GM21717 (cell line): ENCODE measurements at regions not wholly inside any gene's neighbourhood (a gene's known extent, or its start where the extent isn't known, plus 50 kb on each side); places are given as distances from the start of the nearest gene placed in this dataset.

Source experiments
- ATAC-seq: cut with Tn5 transposase; IDR thresholded peaks from one replicate; pipeline ENCODE4 v1.9.1; 2021; ENCODE audit warnings: mild to moderate bottlenecking, moderate library complexity; ENCODE audit not compliant: unreplicated experiment

DNA sequence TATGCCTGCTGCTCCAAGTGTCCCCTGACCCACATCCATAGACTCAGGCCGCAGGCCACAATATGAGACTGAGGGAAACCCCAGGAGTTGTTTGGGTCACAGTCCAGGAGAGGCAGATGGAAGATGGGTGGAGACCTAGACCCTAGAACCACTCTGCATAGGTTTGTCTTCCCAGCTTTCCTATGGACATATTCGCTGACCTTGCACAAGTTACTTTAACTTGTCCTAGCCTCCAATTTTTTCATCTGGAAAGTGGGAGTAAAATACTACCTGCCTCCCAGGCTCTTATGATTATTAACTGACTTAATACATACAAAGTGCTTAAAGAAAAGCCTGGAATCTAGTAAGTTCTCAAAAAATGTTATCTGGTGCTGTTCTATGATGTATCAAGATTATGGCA is 157.1 kb upstream of the IFNG-AS1 start:
- ATAC-seq: no peak

DNA sequence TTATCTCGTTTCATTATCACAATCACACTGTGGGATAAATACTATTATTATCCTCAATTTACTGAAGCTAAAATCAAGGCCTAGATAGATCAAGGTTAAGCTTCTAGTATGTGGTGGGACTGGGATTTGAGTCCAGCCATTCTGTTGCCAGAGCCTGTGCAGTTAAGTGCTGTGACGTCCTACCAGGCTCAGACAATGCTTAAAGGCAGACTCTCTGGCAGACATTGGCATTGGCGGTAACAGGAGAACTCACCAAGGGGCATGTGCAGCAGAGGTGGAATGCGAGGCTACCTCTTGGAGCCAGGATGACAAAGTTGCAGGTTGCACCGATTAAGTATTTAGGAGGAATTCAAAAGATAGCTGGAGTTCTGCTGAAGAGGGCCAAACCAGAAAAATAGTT is 155.6 kb upstream of the IFNG-AS1 start:
- no peak for ATAC-seq

DNA sequence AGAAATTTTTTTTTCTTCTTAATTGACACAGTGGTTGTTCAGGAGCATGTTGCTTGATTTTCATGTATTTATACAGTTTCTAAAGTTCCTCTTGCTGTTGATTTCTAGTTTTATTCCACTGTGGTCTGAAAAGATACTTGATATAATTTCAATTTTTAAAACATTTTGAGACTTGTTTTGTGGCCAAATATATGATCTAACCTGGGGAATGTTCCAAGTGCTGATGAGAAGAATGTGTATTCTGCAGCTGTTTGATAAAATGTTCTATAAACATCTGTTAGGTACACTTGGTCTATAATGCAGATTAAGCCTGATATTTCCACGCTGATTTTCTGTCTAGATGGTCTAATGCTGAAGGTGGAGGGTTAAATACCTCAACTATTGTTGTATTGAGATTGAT is 151.4 kb upstream of the IFNG-AS1 start:
- ATAC-seq: no peak

DNA sequence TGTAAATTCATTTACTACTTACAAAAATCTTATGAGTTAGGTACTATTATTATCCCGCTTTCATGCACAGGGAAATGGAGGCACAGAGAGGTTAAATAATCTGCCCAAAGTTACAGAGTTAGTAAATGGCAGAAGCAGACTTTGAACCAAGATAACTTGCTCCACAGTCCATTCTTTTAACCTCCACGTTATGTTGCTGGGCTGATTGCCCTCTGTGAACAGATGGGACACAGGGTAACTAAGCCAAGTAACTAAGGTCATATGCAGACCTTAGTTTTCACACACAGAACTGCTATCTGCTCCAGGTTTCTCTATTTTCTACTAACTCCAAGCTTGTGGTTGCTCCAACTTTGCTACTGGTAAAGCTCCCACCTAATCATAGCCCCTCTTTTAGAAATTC is 147.1 kb upstream of the IFNG-AS1 start:
- ATAC-seq: no peak

DNA sequence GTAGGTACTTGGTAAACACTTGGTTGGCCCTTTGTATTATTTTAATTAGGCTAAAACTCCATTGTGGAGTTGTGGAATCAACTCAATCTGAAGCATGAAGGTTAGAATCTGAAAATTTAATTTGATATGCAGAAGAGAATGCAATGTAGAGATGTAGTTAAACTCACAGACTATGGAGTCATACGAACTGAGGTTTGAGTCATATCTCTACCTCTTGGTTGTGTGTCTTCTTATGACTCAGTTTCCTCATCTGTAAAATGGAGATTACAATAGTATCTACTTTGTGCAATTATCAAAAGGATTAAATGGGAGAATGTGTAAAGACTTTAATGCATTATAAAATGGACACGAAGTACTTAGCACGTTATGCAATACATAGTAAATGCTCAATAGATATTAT is 146.0 kb upstream of the IFNG-AS1 start:
- ATAC-seq: no peak

DNA sequence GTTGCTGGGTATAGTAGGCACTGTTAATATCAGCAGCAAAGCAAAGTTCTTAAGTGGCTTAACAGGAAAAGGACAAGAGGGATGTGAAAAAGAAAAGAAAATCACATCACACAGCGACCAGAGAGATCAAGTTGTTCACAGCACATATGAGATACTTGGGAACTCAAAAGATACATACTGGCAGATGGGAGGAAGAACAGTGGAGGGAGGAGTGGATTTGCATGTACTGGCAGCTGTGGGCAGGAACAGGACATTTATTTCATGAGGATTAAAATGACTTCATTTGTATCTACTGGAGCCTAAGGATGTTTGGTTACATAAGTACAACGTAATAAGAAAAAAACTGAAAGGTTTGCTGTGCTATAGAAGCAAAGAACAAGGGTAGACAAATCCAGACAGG is 136.5 kb upstream of the IFNG-AS1 start:
- no peak for ATAC-seq

DNA sequence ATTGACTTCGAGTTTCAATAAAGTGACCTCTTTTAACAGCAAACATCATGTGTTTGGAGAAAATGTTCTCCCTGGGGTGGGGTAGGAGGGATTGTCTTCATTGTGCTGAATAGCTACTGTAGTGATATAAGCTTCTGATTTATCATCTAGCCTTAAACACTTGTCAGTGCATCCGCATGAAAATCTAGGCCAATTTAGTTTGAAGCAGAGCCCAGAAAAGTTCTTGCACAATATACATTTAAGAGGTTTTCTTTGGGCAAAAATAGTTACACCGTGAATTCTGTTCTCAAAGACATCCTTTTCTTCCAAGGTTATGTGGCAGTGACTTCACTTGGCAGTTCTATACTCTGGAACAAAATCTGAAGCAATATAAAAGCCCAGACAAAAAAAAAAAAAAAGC is 136.0 kb upstream of the IFNG-AS1 start:
- ATAC-seq: no peak

DNA sequence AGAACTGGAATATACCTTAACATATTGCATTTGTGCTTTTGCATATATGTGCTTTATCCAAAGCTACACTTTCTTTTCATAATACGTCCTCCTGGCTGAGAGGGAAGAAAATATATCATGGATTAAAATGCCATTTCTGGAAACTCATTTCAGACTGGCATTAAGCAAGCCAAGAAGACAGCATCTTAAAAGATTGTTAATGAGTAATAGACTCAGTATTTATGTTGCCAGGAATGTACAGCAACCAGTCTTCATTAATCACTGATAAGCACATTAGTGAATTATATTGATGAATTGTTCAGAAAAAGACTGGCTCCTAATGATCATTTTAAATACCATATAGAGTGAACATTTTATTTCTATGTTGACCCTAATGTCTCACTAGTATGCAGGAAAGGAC is 134.9 kb upstream of the IFNG-AS1 start:
- no peak for ATAC-seq

DNA sequence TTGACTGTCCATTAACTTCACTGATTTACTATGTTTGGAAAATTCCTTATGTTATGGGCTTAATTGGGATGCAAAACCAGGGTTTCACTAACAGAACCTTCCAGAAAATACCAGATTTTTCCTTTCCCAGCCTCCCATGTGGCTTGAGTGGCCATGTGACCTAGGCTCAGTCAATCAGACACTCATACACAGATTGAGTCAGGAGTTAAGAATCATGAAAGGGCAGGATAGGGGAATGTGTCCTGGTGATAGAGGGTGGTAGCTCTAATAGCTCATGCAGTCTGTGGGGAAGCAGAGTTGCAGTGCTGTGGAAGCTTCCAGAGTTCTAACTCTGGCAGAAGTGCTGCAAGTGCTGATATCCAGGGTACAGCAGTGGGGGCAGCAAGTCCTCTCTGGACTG is 134.1 kb upstream of the IFNG-AS1 start:
- ATAC-seq: no peak

DNA sequence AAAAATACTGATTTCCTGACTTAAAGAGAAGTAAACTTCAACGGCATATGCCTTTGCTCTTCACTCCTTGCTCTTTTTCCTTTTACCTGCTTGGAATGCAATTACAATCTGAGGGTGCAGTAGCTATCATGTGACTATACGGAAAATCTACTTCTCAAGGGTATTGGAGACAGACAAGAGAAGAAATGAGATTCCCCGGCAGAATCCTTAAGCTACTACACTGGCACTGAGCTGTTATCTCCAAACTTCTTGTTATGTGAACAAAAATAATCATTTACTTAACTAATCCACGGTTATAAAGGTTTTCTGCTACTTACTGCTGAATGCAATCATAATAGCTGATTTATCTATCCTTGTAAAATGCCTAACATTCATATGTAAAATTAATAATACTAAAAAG is 118.0 kb upstream of the IFNG-AS1 start:
- no peak for ATAC-seq

DNA sequence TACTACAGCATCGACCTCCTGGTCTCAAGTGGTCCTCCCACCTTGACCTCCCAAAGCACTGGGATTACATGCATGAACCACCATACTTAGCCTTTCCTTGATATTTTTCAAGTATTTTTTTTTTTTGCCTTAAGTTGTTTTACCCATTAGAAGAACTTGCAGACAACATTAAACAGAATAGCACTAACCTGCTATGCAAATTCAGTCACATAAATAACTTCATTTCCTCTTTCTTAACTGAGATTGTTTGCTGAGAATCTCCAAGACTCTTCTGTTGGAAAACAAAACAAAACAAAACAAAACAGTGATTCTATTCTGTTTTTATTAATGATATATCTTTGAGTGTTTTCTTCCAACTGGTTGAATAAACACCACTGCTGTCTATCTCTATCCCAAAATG is 115.9 kb upstream of the IFNG-AS1 start:
- ATAC-seq: no peak

DNA sequence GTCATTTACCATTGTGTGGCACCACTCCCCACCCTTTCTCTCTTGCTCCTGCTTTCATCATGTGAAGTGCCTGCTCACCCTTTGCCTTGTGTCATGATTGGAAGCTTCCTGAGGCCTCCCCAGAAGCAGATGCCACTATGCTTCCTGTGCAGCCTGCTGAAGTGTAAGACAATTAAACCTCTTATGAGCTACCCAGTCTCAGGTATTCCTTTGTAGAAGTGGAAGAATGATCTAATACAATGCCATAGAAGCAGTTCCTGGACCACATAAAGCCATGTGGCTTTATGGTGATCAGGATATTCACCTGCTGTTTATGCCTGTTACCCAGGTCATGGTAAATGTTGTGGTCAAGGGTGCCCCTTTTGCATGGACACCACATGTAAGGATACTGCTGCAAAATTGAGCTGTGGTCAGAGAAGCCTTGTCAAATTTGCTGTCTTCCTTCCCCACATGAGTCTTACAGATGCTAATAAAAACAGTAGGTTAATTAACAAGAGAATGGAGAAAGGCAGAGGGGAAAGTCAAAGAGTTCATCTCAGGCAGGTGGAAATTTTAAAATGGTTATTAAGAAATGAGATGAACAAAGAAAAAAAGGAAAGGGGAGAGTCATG is 112.8 kb upstream of the IFNG-AS1 start:
- ATAC-seq: no peak

DNA sequence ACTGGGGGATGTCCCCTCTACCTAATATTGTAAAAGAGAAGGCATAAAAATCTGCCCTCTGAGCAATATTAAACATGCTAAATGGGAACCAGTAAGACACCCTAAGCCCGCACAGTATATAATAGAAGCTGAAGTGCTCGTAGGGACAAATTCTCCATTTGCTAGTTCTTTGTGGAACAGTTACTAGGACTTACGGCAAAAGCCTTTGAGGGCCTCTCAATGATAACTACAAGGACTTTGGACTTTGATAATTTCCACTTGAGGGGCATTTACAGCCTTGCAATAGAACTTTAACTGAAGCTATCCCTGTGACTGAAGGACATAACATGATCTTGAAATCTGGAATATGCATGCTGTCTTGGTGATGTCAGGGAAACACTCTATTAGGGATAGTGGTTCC is 111.5 kb upstream of the IFNG-AS1 start:
- ATAC-seq: no peak

DNA sequence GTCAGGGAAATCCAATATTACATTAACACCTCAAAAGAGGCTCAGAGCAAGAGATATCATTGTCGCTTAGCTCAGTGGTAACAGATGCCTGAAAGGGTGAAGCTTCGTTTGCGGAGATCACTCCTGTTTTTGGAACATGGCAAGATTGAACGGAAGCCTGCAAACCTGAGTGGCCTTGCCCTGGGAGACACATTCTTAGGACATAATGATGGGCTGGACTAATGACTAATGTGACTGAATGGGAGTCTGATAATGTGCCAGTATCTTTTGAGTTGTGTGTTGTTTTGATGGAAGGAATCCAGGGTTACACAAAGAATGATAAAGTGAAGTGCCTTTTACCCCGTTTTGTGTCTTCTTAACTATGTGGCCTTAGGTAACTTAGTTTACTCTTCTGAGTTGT is 109.3 kb upstream of the IFNG-AS1 start:
- ATAC-seq: no peak

DNA sequence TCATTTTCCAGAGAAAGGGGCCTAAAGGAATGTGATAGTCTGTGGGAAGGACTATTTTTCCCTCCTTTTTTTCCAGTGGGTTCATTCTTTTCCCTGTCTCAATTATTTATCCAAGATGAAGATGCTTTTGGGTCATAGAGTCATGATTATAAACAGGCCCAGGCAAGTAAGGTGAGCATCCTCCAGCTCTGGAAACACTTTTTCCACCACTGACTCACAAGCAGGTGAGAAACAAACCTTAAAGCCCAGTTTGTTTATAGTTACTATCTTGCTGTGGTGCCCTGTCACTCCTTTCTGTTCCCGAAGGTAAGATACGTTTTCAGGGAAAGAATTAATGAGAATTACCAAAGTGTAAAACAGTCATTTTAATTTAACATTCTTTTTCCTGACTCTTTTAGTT is 107.7 kb upstream of the IFNG-AS1 start:
- no peak for ATAC-seq

DNA sequence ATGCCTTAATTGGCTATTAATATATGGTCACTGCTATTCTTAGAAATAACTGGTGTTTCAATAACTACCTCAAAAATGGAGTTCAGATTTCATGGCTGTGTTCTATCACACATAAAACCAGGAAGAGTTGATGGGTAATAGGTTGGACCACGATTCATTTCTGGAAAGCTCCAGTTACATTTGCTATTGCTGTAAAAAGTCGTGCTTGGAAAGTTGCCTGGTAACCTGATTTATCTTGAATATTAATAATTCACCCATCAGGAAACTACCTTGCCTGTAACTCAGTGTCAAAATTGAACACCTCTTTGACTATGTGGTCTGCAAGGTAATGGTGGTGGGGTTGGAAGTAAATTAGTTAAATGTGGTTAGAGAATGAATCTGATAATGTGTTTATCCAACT is 104.7 kb upstream of the IFNG-AS1 start:
- ATAC-seq: no peak

DNA sequence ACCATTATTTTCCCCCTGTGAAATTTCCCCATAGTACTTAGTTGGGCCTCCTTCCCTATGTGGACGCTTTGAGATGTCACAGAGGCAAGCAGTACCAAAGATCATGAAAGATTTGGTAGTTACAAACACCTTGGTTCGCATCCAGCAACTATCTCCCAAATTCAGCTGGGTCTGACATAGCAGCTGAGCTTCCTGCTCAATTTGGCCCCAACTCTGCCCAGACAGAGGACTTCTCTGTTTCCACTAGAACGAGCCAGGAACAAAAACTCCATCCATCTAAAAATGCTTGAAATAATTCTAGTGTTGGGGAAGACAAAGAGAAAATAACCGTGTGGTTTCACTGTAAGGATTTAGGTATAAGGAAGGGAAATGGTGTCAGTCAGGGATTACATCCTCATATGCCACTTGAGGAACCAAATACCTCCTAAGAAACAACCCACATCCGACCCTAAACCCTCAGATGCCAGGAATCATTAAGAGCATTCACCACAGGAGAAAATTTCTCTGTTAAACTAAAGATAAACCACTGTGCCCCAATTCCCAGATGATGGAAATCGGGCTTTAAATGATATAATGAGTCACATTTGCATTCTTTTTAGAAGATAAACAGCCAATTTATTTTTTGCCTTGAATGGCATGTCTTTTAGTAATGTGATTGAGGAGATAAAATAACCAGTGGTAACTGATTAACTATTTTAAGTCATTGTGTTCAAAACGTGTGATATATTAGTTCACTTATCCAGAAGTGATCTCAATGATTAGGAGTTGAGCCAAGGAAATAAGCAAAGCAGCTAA is 103.7 kb upstream of the IFNG-AS1 start:
- ATAC-seq: no peak

DNA sequence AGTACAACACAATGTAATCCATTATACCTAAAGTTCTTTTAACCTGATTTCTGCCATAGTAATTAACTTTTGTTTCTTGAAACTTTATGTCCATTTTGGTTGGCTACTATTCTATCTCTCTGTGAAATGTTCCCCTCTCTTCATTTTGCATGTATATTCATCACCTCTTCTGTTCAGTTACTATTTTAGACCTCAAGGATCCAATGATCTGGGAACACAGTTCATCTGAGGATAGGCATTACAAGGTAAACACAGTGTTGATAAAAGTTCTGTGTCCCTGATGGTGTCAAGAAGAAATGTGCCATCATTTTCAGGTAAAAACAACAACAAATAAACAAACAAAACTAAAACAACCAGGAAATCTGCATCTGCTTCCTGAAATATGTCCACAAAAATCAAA is 102.2 kb upstream of the IFNG-AS1 start:
- no peak for ATAC-seq

DNA sequence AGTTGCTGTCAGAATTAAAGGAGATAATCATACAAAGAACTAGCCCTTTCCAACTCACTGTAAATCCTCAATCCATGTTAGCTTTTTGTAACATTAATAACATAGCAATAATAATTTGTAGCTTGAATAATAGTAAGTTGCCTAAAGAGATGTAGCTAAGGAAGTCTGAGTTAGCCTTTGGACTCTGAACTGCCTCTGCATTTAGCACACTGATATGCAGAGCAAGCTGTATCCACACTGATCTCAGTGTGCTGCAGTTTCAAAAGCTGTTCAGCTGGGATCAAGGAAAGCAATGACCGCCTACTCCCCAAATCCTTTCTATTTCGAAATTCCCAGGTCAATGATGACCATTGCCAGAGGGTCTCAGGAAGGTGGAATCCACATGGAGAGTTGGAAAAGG is 99.3 kb upstream of the IFNG-AS1 start:
- no peak for ATAC-seq

DNA sequence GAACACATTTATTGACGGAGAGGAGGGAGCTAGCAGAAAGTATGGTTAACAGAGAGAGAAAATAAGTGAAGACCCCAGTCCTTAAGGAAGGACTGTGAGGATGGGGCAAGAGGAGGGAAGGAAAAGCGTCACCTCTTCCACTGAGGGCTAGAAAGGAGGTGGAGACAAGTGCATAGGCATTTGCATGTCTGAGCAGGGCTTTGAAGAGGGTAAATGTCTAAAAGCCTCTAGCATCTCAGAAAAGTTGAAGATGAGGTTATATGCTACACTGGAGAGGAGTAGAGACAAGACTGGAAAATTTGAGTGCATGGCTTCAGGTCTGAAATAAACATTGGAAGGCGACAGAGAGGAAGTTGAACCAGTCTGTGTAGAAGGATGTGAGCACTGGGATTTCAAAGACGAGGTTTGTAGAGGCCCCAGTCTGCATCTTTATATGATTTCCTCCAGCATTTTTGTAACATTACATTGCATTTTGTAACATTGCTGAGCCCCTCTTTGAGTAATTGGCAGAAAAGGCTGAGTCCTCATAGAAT is 98.5 kb upstream of the IFNG-AS1 start:
- no peak for ATAC-seq

DNA sequence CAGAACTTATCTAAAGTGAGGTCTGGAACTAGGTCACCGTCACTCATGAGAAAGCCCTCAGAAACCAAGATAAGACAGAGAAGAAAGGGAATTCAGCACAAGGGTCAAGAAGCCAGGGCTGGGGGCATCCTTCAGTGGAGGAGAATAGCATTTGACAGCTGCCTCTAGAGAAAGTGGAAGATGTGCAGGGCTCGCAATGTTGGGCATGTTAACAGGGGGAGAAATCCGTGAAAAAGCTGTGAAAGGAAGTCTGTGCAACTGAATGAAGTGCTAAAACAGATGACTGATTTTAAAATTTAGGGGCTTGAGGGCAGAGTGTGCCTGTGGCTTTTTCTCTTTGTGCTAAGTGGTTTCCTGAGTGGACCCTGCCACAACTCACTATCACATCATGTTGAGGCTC is 97.7 kb upstream of the IFNG-AS1 start:
- ATAC-seq: no peak

DNA sequence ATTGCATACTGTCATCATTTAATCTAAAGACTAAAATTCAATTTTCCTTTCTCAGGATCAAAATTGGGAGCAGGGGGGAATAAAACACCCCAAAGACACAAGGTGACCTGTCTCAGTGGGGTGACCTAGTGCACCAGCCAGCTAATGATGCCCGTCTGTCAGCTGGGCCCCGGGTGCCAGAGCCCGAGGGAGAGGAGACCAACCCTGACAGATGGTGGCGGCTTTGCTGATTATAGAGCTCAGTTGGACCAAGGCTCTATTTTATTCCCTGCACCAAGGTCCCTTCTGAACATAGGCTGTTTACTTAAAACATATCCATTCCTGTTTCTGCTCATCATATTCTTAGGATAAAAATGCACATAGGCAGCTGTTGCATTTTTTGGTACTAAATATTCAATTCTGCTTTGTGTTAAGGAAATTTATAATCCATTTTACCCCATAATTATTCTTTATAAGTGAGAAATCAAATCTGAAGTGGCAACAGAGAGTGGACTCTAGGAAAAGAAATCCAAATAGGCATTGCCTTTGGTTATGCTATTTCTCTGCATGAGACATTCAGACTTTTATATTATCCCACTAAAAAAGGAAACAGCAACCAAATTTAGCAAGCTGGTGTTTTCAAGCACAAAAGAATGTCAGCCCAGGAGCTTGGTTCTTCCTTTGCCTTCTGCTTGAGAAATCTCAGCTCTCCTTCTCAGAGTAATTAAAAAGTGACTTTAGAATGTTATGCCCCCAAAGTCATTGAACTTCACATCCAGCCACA is 96.8 kb upstream of the IFNG-AS1 start:
- ATAC-seq: no peak
